HG03460 (cell line): ENCODE measurements at regions not wholly inside any gene's neighbourhood (a gene's known extent, or its start where the extent isn't known, plus 50 kb on each side); places are given as distances from the start of the nearest gene placed in this dataset.

ENCODE experiments used
- ATAC-seq: cut with Tn5 transposase; IDR thresholded peaks from one replicate; pipeline ENCODE4 v1.9.1; 2021; ENCODE audit not compliant: unreplicated experiment

GRCh38 chr13:34103854-34104253, 285.9 kb downstream of the RFC3 start:
- ATAC-seq = no peak

GRCh38 chr13:34104853-34105252, 286.9 kb downstream of the RFC3 start:
- no peak for ATAC-seq

GRCh38 chr13:34107806-34108205, 289.9 kb downstream of the RFC3 start:
- ATAC-seq = no peak

- ATAC-seq = no peak
Observed at GRCh38 chr13:34108410-34108809, 290.5 kb downstream of the RFC3 start.

- no peak for ATAC-seq
Observed at GRCh38 chr13:34114581-34114980, 296.6 kb downstream of the RFC3 start.

- no peak for ATAC-seq
Observed at GRCh38 chr13:34116651-34117050, 298.7 kb downstream of the RFC3 start.

- no peak for ATAC-seq
Observed at GRCh38 chr13:34124666-34125306, 306.8 kb downstream of the RFC3 start.

- ATAC-seq = no peak
Observed at GRCh38 chr13:34127523-34127922, 309.6 kb downstream of the RFC3 start.

GRCh38 chr13:34128661-34129060, 310.7 kb downstream of the RFC3 start:
- ATAC-seq = no peak

GRCh38 chr13:34129436-34129835, 311.5 kb downstream of the RFC3 start:
- no peak for ATAC-seq

GRCh38 chr13:34137200-34137599, 319.3 kb downstream of the RFC3 start:
- no peak for ATAC-seq

GRCh38 chr13:34139660-34140227, 321.8 kb downstream of the RFC3 start:
- ATAC-seq = no peak

- no peak for ATAC-seq
Observed at GRCh38 chr13:34143637-34144036, 325.7 kb downstream of the RFC3 start.

- ATAC-seq = no peak
Observed at GRCh38 chr13:34144142-34144541, 326.2 kb downstream of the RFC3 start.

- no peak for ATAC-seq
Observed at GRCh38 chr13:34145061-34145460, 327.1 kb downstream of the RFC3 start.

GRCh38 chr13:34148359-34148758, 330.4 kb downstream of the RFC3 start:
- ATAC-seq = no peak

- no peak for ATAC-seq
Observed at GRCh38 chr13:34151885-34152284, 333.9 kb downstream of the RFC3 start.

GRCh38 chr13:34152409-34152808, 334.5 kb downstream of the RFC3 start:
- ATAC-seq = no peak

- no peak for ATAC-seq
Observed at GRCh38 chr13:34152996-34153395, 335.0 kb downstream of the RFC3 start.

- ATAC-seq = no peak
Observed at GRCh38 chr13:34153428-34154180, 335.7 kb downstream of the RFC3 start.

GRCh38 chr13:34155931-34156607, 338.1 kb downstream of the RFC3 start:
- no peak for ATAC-seq
